DOHH2 (cell line): ENCODE measurements at regions not wholly inside any gene's neighbourhood (a gene's known extent, or its start where the extent isn't known, plus 50 kb on each side); places are given as distances from the start of the nearest gene placed in this dataset.

Experiments
- H3F3A ChIP-seq: fragments of 200-600 bp; sonication (generic), shearing (Covaris generic); 2 replicates; pipeline ENCODE4 v1.6.0; 2016; ENCODE audit warnings: antibody characterized with exemption, mild to moderate bottlenecking; ENCODE audit not compliant: control insufficient read depth, insufficient read depth
- H3K27ac ChIP-seq: fragments of 200-600 bp; sonication (generic); 2 replicates; pipeline ENCODE4 v1.5.1; 2014; ENCODE audit warnings: low read depth, mild to moderate bottlenecking, low read length, moderate library complexity
- H3K27me3 ChIP-seq: fragments of 200-600 bp; sonication (generic); 2 replicates; pipeline ENCODE4 v1.6.1; 2014; ENCODE audit warnings: mild to moderate bottlenecking, low read length, mixed read lengths; ENCODE audit not compliant: control insufficient read depth
- H3K36me3 ChIP-seq: fragments of 200-600 bp; sonication (generic); 2 replicates; pipeline ENCODE4 v1.6.1; 2014; ENCODE audit warnings: mild to moderate bottlenecking, low read length, moderate library complexity, mixed read lengths; ENCODE audit not compliant: control insufficient read depth
- H3K4me1 ChIP-seq: fragments of 200-600 bp; sonication (generic); 2 replicates; pipeline ENCODE4 v1.6.1; 2014; ENCODE audit warnings: mild to moderate bottlenecking, low read length, mixed read lengths; ENCODE audit not compliant: control insufficient read depth
- H3K4me2 ChIP-seq: fragments of 200-600 bp; sonication (generic); 2 replicates; pipeline ENCODE4 v1.6.0; 2014; ENCODE audit warnings: mild to moderate bottlenecking, low read length, moderate library complexity
- H3K4me3 ChIP-seq: fragments of 200-600 bp; sonication (generic); 2 replicates; pipeline ENCODE4 v1.5.1; 2014; ENCODE audit warnings: mild to moderate bottlenecking, low read length, mixed read lengths
- H3K79me2 ChIP-seq: fragments of 200-600 bp; sonication (generic); 2 replicates; pipeline ENCODE4 v1.6.1; 2014; ENCODE audit warnings: mild to moderate bottlenecking, low read length, mixed read lengths; ENCODE audit not compliant: control insufficient read depth
- H3K9me2 ChIP-seq: fragments of 200-600 bp; sonication (generic); replicated peaks from 2 replicates; pipeline ENCODE4 v1.6.1; 2014; ENCODE audit warnings: mild to moderate bottlenecking, low read length, mixed read lengths; ENCODE audit not compliant: control insufficient read depth
- H3K9me3 ChIP-seq: fragments of 200-600 bp; sonication (generic); 2 replicates; pipeline ENCODE4 v1.6.1; 2014; ENCODE audit warnings: antibody characterized with exemption, low read length, mixed read lengths; ENCODE audit not compliant: control insufficient read depth, insufficient read depth
- H4K20me1 ChIP-seq: fragments of 200-600 bp; sonication (generic); 2 replicates; pipeline ENCODE4 v1.6.0; 2014; ENCODE audit warnings: low read depth, mild to moderate bottlenecking, antibody characterized with exemption, low read length, moderate library complexity; ENCODE audit not compliant: control insufficient read depth, insufficient read depth
- EZH2phosphoT487 ChIP-seq: fragments of 200-600 bp; sonication (generic); IDR thresholded peaks from 2 replicates; pipeline ENCODE4 v1.6.1; 2017; ENCODE audit warnings: borderline replicate concordance, mild to moderate bottlenecking, antibody characterized with exemption, low read length, moderate library complexity, mixed read lengths
- TF ChIP-seq, protein P1 (sequence below): fragments of 200-600 bp; sonication (generic); IDR thresholded peaks from one replicate; pipeline ENCODE4 v1.5.1; 2014; ENCODE audit warnings: antibody characterized with exemption, mild to moderate bottlenecking, low read depth, low read length; ENCODE audit not compliant: poor library complexity, severe bottlenecking

DNA sequence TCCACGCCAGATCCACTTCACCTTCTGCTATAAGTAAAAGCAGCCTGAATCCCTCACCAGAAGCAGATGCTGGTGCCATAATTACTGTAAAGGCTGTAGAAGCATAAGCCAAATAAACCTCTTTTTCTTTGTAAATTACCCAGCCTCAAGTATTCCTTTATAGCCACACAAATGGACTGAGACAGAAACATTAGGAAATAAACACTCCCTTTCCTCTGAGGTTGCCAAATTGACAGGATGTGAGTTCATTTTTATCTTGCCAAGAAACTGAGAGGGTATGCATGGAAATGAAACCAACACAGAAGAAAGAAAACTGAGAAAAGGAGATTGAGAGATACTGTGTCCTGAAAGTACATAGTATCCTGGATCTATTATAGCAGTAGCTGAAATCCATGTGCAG, 481.2 kb downstream of the HAO1 start:
- no peak for TF ChIP-seq EZH2phosphoT487
- TF ChIP-seq, protein P1, sequence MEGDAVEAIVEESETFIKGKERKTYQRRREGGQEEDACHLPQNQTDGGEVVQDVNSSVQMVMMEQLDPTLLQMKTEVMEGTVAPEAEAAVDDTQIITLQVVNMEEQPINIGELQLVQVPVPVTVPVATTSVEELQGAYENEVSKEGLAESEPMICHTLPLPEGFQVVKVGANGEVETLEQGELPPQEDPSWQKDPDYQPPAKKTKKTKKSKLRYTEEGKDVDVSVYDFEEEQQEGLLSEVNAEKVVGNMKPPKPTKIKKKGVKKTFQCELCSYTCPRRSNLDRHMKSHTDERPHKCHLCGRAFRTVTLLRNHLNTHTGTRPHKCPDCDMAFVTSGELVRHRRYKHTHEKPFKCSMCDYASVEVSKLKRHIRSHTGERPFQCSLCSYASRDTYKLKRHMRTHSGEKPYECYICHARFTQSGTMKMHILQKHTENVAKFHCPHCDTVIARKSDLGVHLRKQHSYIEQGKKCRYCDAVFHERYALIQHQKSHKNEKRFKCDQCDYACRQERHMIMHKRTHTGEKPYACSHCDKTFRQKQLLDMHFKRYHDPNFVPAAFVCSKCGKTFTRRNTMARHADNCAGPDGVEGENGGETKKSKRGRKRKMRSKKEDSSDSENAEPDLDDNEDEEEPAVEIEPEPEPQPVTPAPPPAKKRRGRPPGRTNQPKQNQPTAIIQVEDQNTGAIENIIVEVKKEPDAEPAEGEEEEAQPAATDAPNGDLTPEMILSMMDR: no peak
- H3K27me3 ChIP-seq: no peaks in the 10 kb centered on the region
- no peak overlapping the region for H3K4me2 ChIP-seq
- no peaks in the 10 kb centered on the region for H4K20me1 ChIP-seq
- no peaks in the 10 kb centered on the region for H3K9me3 ChIP-seq
- no peak overlapping the region for H3K27ac ChIP-seq
- H3K4me3 ChIP-seq: no peak overlapping the region
- H3K36me3 ChIP-seq: no peaks in the 10 kb centered on the region
- H3K79me2 ChIP-seq: no peaks in the 10 kb centered on the region
- no peaks in the 10 kb centered on the region for H3K4me1 ChIP-seq
- no peaks in the 10 kb centered on the region for H3F3A ChIP-seq
- no peaks in the 10 kb centered on the region for H3K9me2 ChIP-seq

DNA sequence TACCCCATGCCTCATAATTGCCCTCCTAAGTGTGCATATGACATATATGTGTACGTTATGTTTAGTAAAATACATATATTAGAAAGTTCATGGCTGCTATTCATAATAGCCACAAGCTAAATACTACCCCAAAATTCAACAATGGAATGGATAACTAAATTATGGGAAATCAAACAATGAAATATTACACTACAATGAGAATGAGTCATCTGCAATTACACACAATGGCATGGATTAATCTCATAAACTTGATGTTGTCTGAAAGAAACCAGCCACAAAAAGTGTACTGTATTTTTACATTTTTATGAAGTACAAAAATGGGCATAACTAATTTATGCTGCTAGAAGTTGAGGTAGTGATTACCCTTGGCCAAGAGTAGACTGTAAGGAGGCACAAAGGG, 477.0 kb downstream of the HAO1 start:
- H3K4me3 ChIP-seq: no peak overlapping the region
- H3K27me3 ChIP-seq: no peaks in the 10 kb centered on the region
- no peaks in the 10 kb centered on the region for H3K79me2 ChIP-seq
- no peaks in the 10 kb centered on the region for H3K9me3 ChIP-seq
- TF ChIP-seq, protein P1: no peak
- no peak for TF ChIP-seq EZH2phosphoT487
- H3K27ac ChIP-seq: no peak overlapping the region
- H4K20me1 ChIP-seq: no peaks in the 10 kb centered on the region
- H3F3A ChIP-seq: no peaks in the 10 kb centered on the region
- H3K9me2 ChIP-seq: no peaks in the 10 kb centered on the region
- no peaks in the 10 kb centered on the region for H3K4me1 ChIP-seq
- no peaks in the 10 kb centered on the region for H3K36me3 ChIP-seq
- H3K4me2 ChIP-seq: no peak overlapping the region

DNA sequence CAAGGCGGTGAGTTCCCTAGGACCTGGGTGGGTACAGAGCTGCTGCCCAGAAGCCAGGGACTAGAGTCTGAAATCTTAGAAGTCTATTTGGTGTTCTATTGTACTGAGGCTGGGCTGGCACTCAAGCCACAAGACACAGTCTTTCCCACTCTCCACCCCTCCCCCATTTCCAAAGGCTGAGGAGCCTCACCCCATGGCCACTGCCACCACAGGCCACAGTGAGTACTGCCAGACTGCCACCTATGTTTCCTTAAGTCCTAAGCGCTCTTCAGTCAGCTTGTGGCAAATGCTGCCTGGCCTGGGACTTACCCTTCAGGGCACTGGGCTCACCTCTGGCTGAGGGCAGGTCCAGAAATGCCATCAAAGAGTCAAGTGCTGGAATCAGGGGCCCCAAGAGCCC, 469.3 kb downstream of the HAO1 start:
- H3K36me3 ChIP-seq: no peaks in the 10 kb centered on the region
- H3K4me2 ChIP-seq: no peak overlapping the region
- no peaks in the 10 kb centered on the region for H3K9me2 ChIP-seq
- no peak overlapping the region for H3K27ac ChIP-seq
- H3K79me2 ChIP-seq: no peaks in the 10 kb centered on the region
- H3F3A ChIP-seq: no peaks in the 10 kb centered on the region
- TF ChIP-seq EZH2phosphoT487: no peak
- TF ChIP-seq, protein P1: no peak
- H3K9me3 ChIP-seq: 0 out of 2 replicates have a peak, but pooled peaks cover 2% of the 10 kb centered on the region
- no peaks in the 10 kb centered on the region for H3K4me1 ChIP-seq
- no peak overlapping the region for H3K4me3 ChIP-seq
- no peaks in the 10 kb centered on the region for H4K20me1 ChIP-seq
- H3K27me3 ChIP-seq: no peaks in the 10 kb centered on the region

DNA sequence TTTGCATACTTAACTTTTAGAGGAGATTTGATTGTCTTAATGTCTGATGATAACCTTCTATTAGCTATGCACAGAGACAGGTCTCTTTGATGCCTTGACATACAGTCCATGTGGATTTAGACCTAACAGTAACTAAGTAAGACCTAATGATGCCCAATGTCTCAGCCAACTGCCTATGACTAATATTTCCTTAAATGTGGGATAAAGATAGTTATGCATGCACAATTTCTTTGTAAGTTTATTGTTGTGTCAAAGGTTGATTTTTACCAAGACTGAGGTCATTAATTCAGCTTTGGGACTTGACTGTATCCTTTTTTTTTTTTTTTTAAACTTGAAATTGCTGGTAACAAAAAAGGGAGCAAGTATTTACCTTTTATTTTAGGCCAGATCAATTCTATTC, 450.0 kb downstream of the HAO1 start:
- Histone ChIP-seq H3K27me3 (no peaks in the 10 kb centered on the region), H3K9me3 (peaks cover 6% of the 10 kb centered on the region; the same call in 1 of the 2 replicates), H3K79me2 (no peaks in the 10 kb centered on the region), H3K4me2 (no peak overlapping the region), H4K20me1 (no peaks in the 10 kb centered on the region), H3K27ac (no peak overlapping the region), H3K4me3 (no peak overlapping the region), H3K9me2 (no peaks in the 10 kb centered on the region), H3K4me1 (no peaks in the 10 kb centered on the region), H3F3A (no peaks in the 10 kb centered on the region), H3K36me3 (no peaks in the 10 kb centered on the region)
- TF ChIP-seq, protein P1: no peak
- no peak for TF ChIP-seq EZH2phosphoT487
